Limb (tissue), 2 donors: ENCODE measurements at regions not wholly inside any gene's neighbourhood (a gene's known extent, or its start where the extent isn't known, plus 50 kb on each side); places are given as distances from the start of the nearest gene placed in this dataset.
"Not testable (repeated sequence)": the region's sequence is repeated elsewhere in the genome, so short reads cannot be mapped to it uniquely, and the experiment has no call there.

Experiments
- DNase-seq, 2 donors: peaks; one replicate each; pipeline ENCODE4 v3.0.0-alpha.2; 2016; ENCODE audit errors: extremely low spot score in 2 of 2

DNA sequence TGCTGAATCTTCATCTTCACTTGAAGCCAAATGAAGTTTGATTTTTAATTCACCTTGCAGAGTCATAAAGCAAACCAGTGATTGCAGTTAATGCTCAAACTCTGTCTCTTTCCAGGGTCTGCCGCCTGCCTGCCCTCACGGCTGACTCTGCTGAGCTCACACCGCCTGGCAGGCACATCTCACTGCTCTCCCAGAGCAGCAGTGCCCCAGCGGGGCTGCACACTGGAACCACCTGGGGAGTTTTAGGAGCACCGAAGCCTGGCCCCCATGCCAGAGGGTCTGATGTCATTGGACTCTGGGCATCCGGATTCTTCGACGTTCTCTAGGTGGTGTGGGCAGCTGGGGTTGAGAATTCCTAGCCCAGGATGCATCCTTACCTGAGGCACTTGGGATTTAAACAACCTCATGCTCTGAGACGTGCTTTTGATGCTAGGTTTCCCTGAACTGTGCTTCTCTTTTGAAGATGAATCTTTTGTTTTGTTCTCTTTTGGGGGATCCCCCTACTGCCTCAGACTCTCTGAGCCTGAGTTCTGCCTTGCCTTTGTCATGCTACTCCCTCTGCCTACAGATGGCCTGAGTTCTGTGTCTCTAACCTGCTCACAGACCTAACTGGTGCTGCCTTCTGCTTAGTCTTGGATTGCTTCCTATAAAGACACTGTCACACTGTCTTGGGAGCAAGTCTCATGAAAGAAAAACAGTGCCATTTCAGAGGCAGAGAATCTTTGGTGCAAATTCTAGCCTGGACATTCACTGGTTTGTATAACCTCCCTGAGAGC, 438.1 kb upstream of the CCL2 start:
- DNase-seq = no peak

DNA sequence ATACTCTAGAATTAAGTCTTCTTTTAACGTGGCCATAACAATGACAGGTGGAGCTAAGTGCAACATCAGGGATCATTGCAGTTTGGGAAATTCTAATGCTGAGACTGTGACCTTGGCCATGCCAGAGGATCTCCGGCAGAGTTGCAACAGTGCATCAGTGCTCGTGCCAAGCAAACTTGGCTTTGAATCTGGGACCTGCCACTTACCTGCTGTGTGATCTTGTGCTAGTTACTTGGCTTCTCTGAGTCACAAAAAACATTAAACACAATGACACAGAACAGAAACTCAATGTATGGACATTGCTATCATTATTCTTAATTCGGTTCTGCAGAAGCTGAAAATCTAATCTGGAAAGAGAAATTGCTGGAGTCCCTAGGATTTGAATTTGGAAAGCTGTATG, 435.5 kb upstream of the CCL2 start:
- DNase-seq = no peak

DNA sequence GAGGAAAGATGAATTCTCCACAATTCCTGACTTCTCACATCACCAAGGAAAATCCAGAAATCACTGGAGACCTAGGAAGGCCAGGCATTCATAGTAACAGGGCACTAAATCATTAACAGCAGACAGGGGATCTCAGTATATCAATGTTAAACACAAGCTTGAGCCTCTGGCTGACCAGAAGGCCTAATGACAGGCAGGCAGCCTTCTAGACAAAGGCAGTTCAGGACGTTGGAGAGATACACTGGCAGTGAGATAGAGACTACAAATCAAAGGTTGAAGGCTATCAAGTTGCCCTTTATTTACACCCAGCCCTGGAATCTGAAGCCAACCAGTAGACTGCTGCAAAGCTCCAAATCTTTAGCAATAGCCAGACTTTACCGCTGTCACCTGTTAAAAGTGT, 422.8 kb upstream of the CCL2 start:
- no peak for DNase-seq

DNA sequence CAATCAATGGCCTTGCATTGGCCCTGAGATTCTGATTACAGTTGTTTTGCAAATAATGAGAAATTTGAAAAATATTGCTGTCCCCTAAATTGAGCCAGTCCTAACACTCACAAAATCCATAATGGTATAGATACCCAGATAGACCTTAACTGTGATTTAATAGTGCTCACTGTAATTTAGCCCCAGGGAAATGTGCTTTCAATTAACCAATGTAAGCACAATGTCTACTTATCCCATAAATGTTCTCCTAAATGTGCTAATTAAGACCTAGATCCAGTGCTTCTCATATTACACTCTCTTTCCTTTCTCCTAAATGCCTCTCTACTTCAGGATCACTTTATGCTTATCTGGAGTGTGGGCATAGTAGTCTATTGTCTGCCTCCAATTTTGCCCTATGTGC, 417.8 kb upstream of the CCL2 start:
- DNase-seq = no peak

DNA sequence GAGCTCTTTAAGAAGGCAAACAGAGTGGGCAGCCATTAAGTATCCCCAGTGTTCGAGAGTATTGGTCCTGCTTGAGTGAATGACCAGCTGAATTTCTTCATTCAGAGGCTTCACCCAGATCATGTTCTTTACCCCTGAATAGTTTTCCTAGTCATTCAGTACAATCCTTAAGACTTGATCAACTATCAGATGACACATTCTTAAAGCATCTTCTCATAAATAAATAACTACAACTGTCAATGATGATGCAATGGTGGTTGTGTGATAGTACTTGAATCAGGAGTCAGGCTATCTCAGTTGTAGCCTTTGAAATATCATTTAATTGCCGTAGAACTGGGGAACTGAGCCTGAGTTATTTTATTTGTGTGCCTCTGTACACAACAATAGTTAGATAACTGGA, 416.8 kb upstream of the CCL2 start:
- DNase-seq = no peak

DNA sequence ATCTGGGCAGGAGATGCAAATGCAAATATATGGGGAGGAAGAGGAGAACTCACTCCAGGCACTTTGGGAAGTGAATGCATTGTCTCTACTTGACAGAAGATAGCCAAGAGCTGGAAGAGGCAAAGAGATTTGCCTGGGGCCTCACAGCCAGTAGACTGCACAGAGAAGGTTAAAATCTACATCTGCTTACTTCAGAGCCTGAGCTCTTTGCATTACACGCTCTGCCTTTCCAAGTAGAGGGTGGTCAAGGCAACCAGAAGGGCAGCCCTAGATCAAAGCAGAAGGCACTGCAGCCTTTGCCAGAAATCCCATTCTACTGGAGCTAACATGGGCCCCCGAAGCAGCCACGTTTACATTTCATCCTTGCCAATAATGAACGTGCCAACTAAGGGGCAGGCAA, 407.2 kb upstream of the CCL2 start:
- no peak for DNase-seq

DNA sequence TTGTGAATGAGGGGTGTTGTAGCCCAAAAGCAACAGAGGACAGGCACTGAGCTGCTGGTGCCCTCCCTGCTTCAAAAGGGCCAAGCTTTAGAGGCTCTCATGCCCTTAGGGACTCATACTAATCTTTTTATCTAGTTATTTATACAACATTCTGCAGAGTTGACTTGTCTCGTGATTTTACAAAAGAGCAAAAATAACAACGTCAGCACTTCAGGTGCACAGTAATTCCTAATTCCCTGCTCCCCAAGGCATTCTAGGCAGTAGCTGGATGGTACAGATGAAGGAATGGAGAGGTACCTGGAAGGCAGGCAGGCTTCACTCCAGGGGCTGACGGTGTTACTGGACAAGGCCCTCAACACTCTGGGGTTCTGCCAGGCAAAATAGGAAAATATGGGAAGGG, 406.7 kb upstream of the CCL2 start:
- DNase-seq = no peak

DNA sequence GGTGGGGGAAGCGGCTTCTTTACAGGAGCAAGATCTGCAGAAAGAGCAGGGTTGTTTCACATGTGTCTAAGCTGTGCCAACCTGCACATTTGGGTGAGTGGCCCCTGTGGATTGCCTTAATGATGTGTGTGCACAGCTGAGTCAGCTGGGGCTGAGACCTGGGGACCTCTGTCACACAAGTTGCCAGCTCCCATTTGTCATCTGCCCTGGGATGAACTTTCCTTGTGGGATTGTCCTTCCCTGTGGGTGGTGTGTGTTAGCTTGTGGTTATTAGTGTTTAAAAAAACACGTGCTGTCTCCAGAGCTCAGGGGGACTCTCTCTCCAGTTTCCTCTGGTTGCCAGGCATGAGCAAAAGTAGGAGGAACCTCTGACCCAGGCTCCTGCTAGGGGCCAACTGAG, 400.5 kb upstream of the CCL2 start:
- no peak for DNase-seq

DNA sequence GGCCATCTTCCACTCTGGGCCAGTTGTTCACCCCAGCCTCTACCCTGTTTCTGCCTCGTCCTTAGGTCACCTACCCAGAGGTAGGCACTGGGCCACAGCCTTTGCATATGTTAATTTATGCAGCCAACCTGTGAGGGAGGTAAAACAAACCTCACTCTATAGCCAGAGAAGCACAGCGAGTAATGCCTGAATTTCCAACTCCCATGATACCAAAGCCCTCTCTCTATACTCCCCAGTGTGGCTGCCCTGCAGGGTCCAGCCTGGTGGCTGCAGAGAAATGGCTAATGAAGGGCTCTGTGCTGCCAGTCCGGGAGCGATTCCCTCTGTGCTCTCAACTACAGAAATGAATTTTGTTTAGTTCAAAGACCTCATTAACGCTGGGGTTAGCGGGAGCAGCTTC, 397.0 kb upstream of the CCL2 start:
- no peak for DNase-seq

DNA sequence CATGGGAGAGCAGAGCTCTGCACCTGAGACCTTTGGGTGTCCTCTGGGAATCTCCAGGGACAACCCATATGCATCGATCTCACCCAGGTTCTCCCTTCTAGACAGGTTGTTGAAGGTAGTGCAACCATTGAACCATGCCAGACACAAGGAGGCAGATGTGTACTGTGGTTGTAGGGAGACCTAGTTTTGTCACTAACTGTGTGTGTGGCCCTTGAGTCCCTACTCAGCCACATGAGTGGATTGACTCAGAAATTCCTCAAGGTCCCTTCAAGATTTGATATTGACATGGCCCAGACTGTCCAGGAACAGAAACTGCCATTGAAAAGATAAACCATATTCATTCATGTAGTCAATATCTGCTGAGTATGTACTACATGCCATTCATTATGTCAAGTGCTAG, 396.4 kb upstream of the CCL2 start:
- no peak for DNase-seq

DNA sequence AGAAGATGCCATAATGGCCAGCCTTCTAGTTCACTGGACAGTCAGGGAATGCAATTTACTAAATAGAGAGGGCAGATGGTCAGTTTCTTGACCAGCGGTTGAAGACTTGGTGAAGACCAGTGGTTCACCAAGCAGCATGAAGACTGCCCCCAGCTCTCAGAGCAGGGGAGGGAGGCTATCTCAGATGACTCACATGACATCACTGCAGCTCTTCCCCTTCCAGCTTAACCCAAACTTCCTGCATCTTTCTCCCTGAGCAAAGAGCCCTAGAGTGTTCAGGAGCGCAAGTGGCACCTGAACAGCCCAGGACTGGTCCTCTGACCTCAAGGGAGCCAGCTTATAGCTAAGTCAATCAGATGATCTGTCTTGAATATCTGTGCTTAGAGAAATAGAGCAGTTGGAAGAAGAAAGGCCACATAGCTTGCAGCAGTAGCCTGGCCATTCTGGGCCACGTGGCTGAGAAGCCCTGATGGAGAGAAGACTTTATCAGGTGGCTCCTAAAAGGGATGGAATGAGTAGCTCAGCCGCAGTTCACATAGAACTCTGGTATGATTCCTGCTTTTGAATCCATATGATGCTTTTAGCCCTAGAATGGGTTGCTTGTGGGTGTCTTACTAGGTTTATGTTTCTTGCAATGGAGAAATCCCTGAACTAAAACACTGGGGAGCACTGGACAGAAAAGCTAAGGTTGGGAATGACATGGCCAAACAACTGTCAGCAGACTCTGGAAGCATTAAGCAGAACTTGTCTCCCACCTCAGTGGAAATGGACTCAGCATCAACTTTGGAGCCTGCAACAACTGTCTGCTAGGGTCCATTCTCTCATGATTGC, 392.1 kb upstream of the CCL2 start:
- no peak for DNase-seq

DNA sequence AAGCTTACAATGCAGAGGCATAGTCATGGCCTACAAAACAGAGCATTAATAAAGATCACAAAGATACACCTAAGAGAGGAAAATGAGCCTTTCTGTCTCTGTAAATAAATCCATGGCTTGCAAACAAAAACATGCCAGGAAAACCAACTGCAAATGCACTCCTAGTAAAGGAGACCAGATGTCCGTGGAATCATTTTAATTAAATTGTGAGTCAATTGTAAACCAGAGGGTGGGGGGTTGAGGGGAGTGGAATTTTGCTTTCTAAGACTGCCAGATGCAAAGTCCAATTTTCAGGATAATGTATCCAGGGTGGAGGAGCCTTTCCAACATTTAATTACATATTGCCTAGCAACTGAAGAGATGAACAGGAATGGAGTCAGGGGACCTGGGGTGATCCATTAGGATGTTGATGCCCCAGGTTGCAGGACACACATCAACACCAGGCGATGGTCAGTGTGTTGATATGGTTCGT, 390.3 kb upstream of the CCL2 start:
- DNase-seq = no peak

DNA sequence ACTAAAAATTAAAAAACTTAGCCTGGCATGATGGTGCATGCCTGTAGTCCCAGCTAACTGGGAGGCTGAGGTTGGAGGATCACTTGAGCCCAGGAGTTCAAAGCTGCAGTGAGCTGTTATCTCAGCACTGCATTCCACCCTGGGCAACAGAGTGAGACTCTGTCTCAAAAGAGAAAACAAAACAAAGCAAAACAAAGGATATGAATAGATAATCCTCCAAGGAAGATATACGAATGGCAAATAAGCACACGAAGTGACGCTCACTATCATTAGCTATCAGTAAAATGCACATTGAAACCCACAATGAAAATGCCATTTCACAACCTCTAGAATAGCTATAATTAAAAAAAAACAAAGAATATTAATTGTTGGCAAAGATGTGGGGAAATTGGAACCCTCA, 386.2 kb upstream of the CCL2 start:
- no peak for DNase-seq

DNA sequence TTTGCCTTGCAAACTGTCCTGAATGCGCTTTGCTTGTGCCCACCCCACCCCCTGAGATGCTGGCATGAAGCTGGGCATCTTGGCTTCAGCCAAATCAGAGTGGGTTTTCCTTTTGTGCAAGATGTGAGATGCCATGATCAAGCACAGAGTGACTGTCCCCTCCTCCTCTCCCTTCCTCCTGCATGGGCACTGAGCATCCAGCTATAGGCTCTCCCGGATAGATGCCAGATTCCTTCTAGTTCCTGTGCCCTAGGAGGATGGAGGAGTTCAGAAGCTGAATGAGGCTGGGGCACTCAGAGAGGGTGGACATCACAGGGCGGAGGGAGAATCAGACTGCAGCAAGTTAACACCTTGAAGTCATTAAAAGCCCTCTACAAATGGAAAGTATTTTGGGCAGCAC, 384.1 kb upstream of the CCL2 start:
- no peak for DNase-seq

DNA sequence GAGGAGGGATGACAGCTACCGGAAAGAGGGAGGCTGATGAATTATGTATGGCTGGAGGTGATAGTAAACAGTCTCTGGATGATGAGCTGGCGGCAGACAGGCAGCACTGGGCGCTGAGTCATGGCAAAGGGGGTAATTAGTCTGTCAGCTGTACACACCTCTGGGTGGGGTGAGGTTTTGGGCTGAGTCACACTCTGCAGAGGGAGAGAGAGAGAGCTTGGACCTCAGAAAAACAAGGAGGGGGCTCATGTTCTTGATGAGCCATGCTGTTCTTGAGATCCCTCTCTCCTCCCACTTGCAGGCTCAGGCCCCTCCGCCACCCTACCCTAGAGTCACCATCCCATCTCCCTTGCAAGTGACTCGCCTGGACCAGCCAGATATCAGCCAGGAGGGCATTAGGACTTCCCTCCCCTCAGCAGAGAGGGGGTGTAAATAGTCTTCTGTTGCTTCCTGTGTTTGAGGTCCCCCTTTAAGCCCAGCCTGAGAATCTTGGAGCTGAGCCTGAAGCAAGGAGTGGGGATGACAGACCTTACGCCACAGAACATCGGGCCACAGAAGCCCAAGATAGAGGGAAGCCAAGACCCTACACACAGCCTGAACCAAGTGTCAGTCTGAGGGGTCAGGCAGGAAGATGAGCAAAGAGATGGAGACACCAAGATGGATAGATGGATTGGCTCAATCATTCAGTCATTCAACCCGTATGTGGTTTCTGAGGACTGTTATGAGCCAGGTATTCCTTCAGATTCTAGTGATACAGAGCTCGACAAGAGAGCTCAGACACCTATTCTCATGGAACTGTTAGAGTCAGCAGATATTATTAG, 383.2 kb upstream of the CCL2 start:
- DNase-seq = no peak

DNA sequence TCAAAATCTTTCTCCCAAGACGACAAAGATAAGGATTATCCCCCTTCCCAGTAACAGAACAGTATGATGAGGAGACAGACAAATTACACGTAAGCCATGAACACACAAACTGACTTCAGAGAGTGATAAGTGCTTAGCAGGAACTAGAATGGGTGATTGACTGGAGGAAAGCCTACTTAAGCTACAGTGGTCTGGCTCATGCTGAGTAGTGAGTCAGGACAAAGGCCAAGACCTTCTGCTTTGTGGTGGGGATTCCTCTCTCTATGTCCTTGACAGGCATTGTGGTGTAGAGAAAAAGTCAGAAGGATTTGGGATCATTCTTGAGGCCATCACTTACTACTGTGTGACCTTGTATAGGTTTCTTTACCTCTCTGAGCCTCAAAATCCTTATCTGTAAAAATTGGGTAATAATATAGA, 381.9 kb upstream of the CCL2 start:
- DNase-seq = no peak

DNA sequence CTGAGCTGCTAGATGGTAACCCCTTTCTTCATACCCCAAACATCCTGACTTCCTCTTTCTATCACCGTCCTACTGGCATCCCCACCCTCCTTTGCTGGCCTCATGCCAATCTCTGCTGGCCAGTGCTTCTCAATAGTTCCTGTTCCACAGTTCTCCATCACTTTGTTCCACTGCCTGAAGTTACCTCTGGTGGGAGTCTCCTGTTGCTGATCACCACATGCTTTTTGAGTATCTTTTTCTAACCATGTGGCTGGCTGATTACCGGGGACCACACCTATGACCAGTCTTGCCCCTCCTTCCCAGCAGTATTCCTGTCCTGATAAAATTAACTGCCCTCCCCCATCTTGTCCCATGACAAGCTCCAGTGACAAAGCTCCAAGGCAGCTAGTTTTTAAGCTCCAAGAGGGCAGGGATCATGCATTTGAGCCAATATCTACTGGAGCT, 380.4 kb upstream of the CCL2 start:
- no peak for DNase-seq

DNA sequence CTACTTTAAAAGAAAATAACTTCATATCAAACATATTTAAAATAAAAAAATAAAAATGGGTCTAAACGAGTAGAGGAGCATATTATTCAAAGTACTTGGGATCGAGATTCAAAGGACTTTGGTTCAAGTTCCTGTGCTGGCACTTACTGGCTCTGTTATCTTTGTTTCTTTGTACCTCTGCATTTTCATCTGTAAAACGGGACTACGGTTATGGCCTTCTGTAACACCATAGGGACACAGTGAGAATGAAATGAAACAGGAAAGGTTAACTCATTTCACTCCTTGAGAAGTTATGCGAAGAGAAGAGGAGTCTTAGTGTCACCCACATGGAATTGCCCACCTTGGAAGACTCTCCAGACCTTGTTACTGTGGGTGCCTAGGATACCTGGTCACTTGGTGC, 379.1 kb upstream of the CCL2 start:
- DNase-seq = no peak

DNA sequence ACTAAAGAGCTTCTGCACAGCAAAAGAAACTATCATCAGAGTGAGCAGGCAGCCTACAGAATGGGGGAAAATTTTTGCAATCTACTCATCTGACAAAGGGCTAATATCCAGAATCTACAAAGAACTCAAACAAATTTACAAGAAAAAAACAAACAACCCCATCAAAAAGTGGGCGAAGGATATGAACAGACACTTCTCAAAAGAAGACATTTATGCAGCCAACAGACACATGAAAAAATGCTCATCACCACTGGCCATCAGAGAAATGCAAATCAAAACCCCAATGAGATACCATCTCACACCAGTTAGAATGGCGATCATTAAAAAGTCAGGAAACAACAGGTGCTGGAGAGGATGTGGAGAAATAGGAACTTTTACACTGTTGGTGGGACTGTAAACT, 372.8 kb upstream of the CCL2 start:
- DNase-seq = not testable (repeated sequence)

DNA sequence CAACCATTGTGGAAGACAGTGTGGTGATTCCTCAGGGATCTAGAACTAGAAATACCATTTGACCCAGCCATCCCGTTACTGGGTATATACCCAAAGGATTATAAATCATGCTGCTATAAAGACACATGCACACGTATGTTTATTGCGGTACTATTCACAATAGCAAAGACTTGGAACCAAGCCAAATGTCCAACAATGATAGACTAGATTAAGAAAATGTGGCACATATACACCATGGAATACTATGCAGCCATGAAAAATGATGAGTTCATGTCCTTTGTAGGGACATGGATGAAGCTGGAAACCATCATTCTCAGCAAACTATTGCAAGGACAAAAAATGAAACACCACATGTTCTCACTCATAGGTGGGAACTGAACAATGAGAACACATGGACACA, 372.4 kb upstream of the CCL2 start:
- DNase-seq = not testable (repeated sequence)

DNA sequence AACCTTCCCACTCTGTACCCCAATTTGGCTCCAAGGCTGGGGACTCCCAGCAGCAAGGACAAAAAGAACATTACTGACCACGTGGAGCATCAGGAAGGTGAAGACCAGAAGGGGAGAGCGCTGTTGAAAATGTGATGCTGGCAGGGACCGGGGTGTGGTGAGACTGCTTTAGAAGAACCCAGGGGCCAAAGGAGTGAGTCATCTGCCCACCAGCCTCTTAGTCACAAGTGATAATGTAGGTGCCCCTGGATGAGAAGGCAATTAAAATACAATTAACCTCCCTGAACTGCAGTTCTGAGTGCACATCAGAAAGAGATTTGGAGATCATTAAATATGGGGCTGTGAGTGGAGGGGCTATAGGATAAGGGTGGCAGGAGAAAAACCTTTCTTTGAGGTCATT, 366.6 kb upstream of the CCL2 start:
- DNase-seq = no peak

DNA sequence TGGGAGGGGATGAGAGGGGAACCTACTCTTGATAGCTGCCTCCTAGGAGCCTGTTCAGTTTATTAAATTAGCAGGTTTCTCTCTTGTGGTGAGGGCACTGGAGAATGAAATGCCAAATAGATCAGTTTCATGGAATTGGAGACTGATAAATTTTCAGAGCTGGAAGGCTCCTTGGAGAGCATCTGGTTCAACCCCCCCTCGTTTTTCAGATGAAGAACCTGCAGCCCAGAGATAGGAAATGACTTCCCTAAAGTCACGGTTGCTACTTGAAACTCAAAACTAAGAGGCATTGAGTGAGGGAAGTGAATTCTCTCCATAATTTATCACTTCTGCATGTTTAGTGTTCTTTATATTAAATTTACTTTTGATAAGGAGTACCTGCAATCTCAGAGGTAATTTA, 366.0 kb upstream of the CCL2 start:
- DNase-seq = no peak
